ENCODE measurements at regions not wholly inside any gene's neighbourhood (a gene's known extent, or its start where the extent isn't known, plus 50 kb on each side); places are given as distances from the start of the nearest gene placed in this dataset.

DNA sequence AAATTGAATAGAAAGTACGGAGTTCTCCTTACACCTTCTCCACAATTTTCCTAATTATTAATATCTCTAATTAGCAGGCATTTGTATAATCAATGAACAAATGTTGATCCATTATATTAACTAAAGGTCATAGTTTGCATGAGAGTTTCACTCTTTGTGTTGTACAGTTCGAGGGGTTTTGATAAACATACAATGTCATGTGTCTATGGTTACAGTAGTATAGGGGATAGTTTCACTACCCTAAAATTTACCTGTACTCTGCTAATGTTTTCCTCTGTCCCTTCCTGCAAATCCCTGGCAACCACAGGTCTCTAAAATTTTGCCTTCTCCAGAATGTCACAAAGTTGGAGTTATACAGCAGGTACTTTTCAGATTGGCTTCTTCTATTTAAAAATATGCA, 1199.8 kb upstream of the GJE1 start:
- in situ Hi-C loops (cut with MboI; ENCODE audit: low sequenced_read_pairs, unreplicated experiment): no loop called here
- TF ChIP-seq, protein P1, sequence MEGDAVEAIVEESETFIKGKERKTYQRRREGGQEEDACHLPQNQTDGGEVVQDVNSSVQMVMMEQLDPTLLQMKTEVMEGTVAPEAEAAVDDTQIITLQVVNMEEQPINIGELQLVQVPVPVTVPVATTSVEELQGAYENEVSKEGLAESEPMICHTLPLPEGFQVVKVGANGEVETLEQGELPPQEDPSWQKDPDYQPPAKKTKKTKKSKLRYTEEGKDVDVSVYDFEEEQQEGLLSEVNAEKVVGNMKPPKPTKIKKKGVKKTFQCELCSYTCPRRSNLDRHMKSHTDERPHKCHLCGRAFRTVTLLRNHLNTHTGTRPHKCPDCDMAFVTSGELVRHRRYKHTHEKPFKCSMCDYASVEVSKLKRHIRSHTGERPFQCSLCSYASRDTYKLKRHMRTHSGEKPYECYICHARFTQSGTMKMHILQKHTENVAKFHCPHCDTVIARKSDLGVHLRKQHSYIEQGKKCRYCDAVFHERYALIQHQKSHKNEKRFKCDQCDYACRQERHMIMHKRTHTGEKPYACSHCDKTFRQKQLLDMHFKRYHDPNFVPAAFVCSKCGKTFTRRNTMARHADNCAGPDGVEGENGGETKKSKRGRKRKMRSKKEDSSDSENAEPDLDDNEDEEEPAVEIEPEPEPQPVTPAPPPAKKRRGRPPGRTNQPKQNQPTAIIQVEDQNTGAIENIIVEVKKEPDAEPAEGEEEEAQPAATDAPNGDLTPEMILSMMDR (IDR thresholded peaks at IDR 0.05; ENCODE audit: borderline replicate concordance, control extremely low read depth, extremely low read depth, insufficient read depth, missing control alignments): no peak
- no peak for DNase-seq (ENCODE audit: low spot score)

DNA sequence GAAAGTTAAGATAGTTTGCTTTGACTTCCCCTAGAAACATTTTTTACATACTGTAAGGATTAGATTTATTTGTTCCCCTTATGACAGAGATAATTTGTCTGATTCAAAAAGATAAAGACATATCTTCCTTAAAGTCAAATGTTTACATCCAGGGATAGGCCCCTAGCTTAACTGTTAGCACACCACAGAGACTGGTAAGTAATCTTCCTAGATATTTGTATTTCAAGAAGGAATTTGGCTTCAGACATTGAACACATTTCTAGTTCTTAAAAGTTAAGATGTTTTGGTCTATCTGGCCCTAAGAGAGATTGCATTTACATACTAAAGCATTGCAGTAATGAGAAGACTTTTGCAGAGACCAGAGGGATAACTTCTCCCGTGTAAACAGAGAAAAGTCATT, 1201.1 kb upstream of the GJE1 start:
- TF ChIP-seq, protein P1 (IDR thresholded peaks at IDR 0.05; ENCODE audit: borderline replicate concordance, control extremely low read depth, extremely low read depth, insufficient read depth, missing control alignments): no peak
- no peak for DNase-seq (ENCODE audit: low spot score)
- in situ Hi-C loops (cut with MboI; ENCODE audit: low sequenced_read_pairs, unreplicated experiment): no loop called here

- in situ Hi-C loops (cut with MboI; ENCODE audit: low sequenced_read_pairs, unreplicated experiment): no loop called here
Measured at GRCh38 chr6:140929121-140929520, 1203.6 kb upstream of the GJE1 start.

GRCh38 chr6:140923048-140923447, 1209.7 kb upstream of the GJE1 start:
- in situ Hi-C loops (cut with MboI; ENCODE audit: low sequenced_read_pairs, unreplicated experiment): no loop called here
- TF ChIP-seq, protein P1 (IDR thresholded peaks at IDR 0.05; ENCODE audit: borderline replicate concordance, control extremely low read depth, extremely low read depth, insufficient read depth, missing control alignments): no peak
- no peak for DNase-seq (ENCODE audit: low spot score)

More at GRCh38 chr6:140929121-140929520, 1203.6 kb upstream of the GJE1 start:
- DNase-seq (ENCODE audit: low spot score): no peak
- TF ChIP-seq, protein P1 (IDR thresholded peaks at IDR 0.05; ENCODE audit: borderline replicate concordance, control extremely low read depth, extremely low read depth, insufficient read depth, missing control alignments): no peak

- TF ChIP-seq, protein P1 (IDR thresholded peaks at IDR 0.05; ENCODE audit: borderline replicate concordance, control extremely low read depth, extremely low read depth, insufficient read depth, missing control alignments): peak; percentile 31
- in situ Hi-C loops (cut with MboI; ENCODE audit: low sequenced_read_pairs, unreplicated experiment): no loop called here
- no peak for DNase-seq (ENCODE audit: low spot score)
Measured at GRCh38 chr6:140921366-140922226, 1211.1 kb upstream of the GJE1 start.

GRCh38 chr6:140917911-140918310, 1214.8 kb upstream of the GJE1 start:
- no peak for DNase-seq (ENCODE audit: low spot score)
- in situ Hi-C loops (cut with MboI; ENCODE audit: low sequenced_read_pairs, unreplicated experiment): no loop called here
- TF ChIP-seq, protein P1 (IDR thresholded peaks at IDR 0.05; ENCODE audit: borderline replicate concordance, control extremely low read depth, extremely low read depth, insufficient read depth, missing control alignments): no peak
